Daoy (cell line): ENCODE measurements at regions not wholly inside any gene's neighbourhood (a gene's known extent, or its start where the extent isn't known, plus 50 kb on each side); places are given as distances from the start of the nearest gene placed in this dataset.
"Not testable (repeated sequence)": the region's sequence is repeated elsewhere in the genome, so short reads cannot be mapped to it uniquely, and the experiment has no call there.

Experiments used
- DNase-seq: peaks from one replicate; pipeline ENCODE4 v3.0.0-alpha.2; 2015; ENCODE audit warnings: low read depth

GRCh38 chr6:145539831-145540230 lies 195.5 kb downstream of the EPM2A start:
- DNase-seq = no peak

DNA sequence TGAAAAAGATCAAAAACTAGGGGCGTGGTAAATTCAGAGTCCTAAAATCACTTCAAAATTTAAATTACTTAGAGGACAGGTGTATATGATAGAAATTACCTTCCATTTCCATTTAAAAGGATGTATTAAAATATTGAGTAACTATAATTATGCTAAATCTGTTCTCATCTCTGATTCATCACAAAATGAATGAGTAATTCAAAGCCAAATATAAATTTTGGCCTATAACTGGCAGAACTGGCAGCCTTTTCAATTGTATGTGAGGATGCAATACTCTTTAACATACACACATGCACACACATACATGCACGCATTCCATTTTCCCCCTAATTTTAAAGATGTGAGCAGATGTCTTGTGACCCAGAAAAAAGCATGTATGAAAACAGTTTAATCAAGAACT lies 194.6 kb downstream of the EPM2A start:
- DNase-seq = no peak

- no peak for DNase-seq
These were observed 191.3 kb downstream of the EPM2A start for GRCh38 chr6:145544041-145544440.

DNA sequence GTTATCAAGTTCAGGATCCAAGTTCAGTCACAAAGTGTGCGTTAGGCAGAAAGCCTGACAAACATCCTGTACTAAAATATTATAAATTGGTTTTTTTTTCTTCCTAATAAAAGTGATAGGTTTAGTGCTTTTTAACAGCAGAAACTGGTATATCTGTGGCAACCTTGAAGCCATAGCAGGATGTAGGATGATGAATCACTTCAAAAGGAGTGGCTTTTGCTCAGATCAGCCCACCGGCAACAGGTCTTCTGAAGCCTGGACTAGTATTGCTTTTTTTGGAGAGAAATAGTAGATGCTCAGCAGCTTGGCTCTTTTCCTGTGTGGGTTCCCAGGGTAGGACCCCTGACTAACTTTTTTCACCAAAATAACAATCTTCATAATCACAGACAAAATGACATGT lies 190.8 kb downstream of the EPM2A start:
- DNase-seq = no peak

GRCh38 chr6:145546265-145546664 lies 189.1 kb downstream of the EPM2A start:
- no peak for DNase-seq

DNA sequence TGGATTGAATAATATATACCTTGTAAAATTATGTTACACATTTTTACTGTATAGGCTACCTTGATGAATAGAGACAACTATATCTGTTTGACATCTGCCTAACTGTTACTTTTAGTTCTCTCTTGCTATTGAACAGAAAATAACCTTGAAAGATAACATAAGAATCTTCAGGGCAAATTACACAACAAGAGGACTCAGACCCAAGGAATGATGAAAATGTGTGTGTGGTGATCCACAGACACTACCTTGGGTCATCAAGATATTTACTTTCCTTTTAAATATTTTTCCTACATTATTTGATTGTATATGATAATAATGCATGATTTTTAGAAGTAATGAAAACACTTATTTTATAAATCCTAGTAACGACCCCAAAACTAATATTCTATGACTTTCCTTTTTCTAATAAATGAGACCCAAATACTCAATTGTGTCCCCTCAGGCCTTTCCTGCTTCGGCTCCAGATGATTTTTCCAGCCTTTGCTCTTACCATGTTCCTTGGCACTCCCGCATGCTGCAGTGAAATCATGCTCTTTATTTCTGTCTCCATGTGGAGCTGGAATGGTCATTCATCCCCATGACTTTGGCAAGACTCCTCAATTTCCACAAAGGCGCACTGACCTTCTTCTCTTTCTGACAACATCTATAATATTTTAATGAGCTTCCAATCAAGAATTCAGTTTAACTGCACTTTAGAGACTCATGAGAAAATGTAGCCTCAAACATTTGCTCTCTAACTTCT lies 187.6 kb downstream of the EPM2A start:
- DNase-seq = no peak

DNA sequence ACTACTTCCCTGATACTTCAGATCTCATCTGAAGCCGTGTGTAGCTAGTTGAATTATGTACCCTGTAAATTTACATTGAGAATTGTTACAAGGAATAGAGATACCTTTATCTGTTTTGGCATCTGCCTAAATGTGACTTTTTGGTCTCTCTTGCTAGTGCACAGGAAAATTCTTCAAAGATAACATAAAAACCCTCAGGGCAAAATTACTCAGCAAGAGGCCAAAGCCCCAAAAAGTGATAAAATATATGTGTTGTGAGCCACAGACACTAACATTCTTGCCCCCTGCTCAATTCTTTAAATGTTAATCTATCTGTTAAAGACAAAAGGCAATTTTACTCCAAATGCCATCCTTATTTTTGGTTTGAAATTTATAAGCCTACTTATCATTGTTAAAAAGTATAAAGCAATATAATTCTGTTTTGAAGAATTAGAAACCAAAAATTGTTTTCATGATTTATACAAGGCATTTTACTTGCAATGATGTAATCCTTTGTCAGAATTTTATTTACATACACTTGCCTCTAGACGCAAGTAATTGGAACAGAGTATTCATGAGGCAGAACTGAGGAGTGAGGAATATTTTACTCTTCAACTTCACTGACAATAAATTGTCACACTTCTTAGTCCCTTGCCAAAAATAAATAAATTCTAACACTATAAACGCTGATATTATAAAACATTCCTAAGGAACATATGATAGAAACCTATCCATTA lies 186.2 kb downstream of the EPM2A start:
- no peak for DNase-seq

DNA sequence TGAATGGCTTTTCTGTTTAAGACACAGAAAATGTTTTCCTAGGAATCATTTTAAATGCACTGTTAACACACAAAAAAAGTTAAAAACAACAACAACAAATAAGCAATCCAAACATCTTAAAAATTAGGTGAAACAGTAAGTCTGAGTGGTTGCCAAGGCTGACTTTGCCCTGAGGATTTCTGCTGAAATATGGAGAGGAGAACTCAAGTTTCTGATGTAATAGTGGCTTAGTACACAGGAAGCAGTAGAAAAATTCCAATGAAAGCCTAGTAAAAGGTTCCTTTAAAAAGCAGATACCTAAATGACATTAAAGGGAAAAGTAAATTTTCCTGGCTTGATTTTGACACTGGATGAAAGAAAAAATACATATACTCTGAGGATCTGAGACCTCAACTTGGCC lies 184.2 kb downstream of the EPM2A start:
- DNase-seq = no peak

DNA sequence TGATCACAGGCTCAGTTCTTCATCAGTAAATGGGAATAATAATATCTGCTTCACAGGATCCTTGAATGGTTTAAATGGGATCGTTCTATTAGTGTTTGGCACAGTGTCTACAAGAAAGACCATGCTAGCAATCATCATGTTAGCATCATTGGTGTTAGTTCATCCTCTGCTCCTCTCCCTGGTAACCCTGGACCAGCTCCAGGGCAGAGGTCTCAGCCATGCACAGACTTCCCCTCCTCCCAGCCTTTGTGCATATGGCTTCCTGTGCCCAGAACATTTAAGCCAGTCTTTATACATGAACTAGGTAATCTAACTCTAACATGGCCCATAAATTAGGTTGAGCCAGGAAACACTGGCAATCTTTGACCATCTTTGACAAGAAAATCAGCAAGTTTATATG lies 180.2 kb downstream of the EPM2A start:
- DNase-seq = no peak

- no peak for DNase-seq
These were observed 177.8 kb downstream of the EPM2A start for GRCh38 chr6:145557474-145557873.

DNA sequence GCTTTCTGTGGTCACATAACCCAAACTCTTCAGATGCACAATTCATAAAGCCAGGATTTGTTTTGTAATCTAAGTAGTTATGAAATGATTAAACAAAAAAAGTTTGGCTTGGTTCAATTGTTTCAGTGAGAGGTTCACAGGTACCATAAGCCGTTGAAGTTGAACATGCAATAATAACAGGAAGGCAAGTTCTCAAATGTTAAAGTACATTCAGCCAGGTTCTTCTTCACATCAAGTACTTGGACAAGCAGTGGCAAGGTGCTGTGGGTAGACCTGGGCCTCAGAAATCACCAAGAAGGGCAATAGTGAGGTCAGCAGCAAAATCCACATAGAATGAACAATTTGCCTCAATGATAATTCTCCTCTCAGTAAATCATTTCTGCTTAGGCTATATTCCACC lies 175.5 kb downstream of the EPM2A start:
- no peak for DNase-seq

- no peak for DNase-seq
These were observed 173.9 kb downstream of the EPM2A start for GRCh38 chr6:145561095-145562072.

DNA sequence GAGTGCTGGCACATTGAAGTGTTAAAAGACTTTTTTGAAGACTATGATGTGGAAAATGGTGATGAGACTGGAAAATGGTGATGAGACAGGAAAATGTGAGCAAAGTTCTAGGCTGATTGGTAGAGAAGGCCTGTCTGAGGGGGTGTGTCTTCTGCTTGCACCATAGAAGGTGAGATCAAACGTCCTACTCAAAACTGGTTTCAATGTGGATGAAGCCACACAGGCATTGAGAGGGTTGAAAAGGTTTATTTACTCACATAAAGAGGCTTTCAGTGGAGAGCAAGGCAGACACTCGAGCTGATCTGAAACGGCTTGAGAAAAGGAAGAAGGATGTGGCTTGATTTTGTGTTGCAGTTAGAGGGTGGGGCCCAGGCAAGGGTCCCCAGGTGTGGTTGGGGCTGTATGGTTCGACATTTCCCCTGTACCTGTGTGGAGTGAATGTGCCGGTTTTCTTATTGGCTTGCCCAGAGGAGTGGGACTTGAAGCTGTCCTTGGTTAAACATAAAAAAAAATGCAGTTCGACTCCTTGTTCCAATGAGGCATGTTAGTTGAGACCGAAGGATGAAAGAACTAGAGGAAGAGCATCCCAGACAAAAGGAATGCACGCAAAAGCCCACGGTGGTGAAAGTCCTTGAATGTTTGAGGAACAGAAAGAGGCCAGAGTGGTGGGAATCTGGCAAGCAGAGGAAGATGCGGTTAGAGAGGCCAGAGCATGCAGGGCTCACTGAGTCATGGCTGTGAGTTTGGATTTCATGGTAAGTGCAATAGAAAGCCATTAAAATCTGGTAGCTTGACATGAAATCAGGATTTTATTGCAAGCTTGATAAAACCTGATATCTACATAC lies 172.3 kb downstream of the EPM2A start:
- DNase-seq = no peak

GRCh38 chr6:145564553-145564952 lies 170.8 kb downstream of the EPM2A start:
- DNase-seq = no peak

GRCh38 chr6:145567684-145568252 lies 167.6 kb downstream of the EPM2A start:
- no peak for DNase-seq

- no peak for DNase-seq
These were observed 166.2 kb downstream of the EPM2A start for GRCh38 chr6:145569140-145569539.

GRCh38 chr6:145570336-145570735 lies 165.0 kb downstream of the EPM2A start:
- DNase-seq = not testable (repeated sequence)

- DNase-seq = not testable (repeated sequence)
These were observed 161.1 kb downstream of the EPM2A start for GRCh38 chr6:145574269-145574668.
